Effector CD8-positive, alpha-beta T cell (primary cell): ENCODE measurements at regions not wholly inside any gene's neighbourhood (a gene's known extent, or its start where the extent isn't known, plus 50 kb on each side); places are given as distances from the start of the nearest gene placed in this dataset.

Experiments used
- DNase-seq: peaks from one replicate; lab custom pipeline; 2025; lab: John Stamatoyannopoulos, UW

DNA sequence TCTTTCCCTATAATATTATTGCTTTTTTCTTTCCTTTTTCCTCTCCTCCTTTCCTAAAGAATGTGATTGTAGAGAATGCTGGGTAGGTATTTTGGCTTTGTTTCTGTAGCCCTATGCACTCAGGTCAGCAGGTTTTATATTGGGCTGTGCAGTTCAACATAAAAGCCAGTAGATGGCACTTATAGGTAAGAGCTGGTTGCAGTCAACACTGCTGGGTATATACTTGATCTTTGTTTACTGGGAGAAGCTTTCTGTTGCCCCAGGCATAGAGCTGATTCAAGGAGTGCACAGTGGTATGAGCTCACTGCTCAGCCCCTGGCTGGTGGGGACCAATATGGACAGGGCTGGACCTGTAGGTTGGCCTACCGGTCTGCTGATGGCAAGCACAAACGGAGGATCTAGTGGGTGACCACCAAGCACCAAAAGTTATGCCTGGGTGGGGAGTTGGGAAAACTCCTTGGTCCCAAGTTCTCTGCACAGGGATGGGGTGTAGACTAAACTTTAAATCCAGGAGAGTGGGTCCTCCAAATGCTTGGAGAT lies 378.9 kb downstream of the PMP22 start:
- DNase-seq: no peak

DNA sequence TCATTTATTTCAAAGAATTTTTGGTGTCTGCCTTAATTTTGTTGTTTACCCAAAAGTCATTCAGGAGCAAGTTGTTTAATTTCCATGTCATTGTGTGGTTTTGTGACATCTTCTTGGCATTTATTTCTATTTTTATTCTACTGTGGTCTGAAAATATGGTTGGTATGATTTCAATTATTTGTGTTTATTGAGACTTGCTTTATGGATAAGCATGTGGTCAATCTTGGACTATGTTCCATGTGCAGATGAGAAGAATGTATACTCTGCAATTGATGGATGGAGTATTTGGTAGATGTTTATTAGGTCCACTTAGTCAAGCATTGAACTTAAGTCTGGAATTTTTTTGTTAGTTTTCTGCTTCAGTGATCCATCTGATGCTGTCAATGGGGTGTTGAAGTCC lies 383.0 kb downstream of the PMP22 start:
- DNase-seq: no peak

DNA sequence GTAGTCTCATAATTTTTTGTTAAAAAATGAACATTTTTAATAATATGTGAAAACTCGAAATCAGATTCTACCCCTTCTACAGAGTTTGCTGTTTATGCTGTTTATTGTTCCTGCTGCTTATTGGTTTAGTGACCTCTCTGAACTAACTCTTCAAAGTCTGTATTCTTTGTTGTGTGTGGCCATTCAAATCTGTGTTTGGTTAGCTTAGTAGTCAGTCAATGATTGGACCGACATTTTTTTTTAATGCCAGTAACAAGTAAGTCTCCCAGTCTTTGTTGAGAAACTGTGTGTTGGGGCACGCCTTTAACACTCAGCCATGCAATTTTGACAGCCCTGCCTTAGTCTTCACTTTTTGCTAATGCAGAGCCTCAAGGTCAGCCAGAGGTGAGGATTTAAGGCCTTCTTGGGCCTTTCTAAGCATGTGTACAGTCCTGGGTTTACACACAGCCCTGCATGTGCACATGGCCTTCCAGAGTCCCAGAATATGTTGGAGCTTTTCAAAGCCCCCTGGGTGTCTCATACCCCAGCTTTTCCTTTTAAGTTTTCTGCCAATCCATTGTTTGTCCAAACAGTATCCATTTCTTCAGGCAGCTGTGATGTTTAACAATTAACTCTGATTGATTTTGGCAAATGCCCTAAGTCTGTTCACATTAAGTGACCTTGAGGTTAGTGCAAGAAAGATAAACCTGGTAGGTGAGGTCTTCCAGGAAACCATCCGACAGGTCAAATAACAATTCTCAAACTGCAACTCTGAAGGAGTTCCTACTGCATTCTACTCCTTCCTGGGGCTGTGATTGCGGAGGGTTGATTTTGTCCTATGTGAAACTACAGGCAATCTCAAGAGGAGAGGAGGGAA lies 389.3 kb downstream of the PMP22 start:
- no peak for DNase-seq

DNA sequence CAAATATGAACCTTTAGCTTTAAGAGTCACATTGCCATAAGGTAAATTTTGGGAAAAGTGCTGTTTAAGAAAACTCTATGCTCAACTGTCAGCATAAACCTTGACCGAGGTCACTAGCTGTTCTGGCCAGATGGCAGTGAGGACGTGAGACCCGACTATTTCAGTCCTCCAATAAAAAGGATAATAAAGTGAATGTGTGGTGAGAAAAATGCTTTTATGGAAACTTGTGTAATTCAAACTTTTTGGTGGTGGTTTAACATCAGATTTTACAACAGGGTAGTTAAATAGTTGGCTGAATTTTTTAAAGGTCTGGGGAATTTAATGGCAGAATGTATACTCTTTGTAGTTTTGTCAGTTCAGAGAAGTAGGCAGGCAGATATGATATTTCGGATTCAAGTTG lies 391.1 kb downstream of the PMP22 start:
- DNase-seq: no peak

DNA sequence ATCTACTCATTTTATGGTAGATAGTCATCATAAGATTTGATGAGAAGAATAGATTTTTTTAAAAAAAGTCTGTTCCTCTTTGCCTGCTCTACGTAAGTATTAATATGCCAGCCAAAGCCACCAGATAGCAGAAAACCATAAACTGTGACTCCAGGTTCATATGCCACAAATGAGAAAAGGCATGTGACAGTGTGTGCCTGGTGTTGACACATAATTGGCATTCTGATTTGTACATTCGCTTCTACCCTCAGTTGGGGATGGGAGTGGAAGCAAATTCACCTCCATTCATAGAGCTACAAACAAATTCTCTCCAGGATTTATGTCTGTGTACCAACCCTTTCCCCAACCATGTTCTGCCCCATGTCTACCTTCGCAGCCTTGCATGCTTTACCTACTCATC lies 391.6 kb downstream of the PMP22 start:
- no peak for DNase-seq

DNA sequence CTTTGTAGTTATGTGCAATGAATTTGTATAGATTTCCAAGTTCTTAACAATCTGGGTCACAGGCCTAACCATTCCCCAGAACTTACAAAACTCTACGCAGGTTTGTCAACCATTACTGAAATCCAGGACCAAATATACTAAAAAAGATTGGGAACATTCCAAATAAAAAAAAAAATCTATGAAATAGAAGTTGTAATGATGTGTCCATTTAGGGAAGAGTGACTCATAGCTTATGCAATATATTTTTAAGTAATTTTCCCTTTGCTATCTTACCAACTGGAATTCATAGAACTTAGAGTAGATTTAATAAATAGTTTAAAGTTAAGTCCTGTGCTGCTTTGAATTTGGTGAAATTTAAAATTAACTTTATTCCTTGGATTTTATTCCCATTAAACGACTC lies 393.2 kb downstream of the PMP22 start:
- no peak for DNase-seq

DNA sequence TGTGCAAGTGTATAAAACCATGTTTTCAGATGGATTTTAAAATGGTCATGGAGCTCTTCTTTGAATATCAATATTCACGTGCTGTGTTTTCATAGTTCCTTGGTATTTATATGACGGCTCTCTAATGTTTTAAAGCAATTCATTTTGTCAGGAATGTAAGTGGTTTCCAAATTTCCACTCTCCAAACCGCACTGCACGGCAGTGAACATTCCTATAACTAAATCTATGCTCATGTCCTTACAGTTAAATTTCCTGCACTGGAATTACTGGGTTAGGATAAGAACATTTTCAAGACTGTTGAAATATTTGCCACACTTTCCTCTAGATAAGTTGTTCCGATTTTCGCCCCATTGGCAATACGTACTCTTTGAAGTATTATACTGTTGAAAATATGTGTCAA lies 398.9 kb downstream of the PMP22 start:
- no peak for DNase-seq

DNA sequence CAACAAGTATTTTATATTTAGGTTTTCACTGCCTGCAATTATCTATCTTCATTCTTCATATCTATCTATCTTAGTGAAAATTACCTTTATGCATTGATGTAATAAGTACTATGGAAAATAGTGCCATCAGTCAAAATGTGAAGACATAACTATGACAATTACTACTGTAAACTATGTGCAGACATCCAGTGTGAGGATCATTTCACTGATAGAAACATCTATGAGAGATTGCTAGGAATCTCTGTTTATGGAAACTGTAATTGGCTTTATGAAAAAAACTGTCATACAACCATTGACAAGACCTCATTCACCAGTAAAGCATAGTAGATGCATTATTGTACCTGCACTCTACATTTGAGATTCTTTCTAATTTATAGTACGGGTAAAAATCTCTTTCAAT lies 401.0 kb downstream of the PMP22 start:
- DNase-seq: no peak

DNA sequence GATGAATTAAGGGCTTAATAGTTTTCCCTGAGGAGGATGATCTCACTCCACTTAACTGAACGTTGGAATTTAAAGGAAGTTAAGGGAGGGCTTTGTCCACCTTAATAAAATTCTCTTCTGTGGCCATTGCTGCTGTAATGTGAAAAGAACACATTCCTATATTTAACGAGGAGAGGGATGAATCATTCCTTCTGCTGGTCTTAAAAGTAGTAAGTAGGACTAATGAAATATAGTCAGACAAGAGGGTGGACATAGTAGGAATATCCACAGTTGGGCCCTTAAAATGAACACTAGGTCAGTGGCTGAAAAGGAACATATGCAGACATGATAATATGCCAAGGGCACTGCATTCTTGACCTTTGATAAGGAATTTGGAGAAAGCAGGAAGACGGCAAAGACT lies 405.6 kb downstream of the PMP22 start:
- no peak for DNase-seq

DNA sequence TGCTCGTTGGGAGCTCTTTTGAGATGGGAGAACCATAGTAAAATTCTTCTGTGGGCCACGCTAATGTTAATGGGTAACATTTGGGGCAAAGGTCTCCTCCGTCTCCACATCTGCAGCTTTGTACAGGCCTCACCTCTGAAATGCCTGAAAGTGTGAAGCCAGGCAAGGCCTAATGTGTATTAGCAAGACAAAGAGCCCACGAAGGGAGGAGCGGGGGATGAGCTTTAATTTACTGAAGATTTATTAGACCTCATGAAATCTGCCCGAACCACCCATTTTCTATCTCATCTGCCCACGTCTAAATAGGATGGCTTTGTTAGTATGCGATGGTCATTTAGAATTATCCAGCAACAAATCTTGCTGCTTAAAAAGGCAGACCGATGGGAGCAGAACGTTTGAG lies 408.9 kb downstream of the PMP22 start:
- no peak for DNase-seq

DNA sequence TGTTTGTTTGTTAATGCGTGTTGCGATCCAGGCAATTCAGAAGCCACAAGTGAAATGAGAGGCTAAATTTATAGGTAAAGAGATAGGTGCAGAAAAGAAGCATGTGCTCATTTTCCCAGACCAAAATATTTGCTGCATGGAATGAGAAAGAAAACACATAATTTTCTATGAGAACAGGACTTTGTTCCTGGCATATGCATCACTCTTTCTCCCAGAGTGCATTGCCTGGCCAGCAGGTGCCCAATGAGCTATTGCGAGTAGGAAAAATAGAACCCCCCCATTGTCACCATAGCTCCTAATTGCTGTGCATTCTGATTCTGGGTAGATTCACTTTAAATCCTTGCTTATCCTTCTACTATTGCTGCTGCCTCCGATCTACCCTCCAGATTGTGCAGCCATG lies 410.4 kb downstream of the PMP22 start:
- DNase-seq: no peak

DNA sequence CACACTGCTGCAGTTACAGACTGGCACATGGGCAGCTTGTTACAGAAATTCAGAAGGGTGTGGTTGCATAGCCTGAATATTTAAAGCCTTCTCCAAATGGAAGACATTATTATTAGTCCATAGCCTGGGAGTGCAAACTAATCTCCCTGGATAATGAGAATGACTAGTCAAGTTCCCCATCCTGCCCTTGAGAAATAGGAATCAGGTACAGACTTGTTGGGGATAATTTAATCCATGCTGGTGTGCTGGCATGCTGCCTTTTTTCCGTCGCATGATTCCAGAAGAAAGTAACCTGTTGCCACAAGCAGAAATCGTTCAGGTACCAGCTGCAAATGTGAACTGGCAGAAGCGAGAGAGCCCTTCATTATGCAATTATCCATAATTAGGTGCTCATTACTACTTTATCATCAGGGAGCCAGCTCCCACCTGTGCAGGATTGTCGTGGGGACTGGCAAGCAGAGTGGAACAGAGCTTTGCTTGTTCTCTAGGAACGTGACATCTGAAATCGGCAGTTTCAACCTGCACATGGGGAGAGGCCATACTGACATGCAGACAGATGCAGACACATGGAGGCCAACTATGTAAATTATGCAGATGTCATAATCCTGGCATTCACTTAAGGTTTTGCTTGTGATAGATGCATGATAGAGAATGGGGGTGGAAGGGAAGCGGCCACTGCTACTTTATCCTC lies 419.4 kb downstream of the PMP22 start:
- no peak for DNase-seq

DNA sequence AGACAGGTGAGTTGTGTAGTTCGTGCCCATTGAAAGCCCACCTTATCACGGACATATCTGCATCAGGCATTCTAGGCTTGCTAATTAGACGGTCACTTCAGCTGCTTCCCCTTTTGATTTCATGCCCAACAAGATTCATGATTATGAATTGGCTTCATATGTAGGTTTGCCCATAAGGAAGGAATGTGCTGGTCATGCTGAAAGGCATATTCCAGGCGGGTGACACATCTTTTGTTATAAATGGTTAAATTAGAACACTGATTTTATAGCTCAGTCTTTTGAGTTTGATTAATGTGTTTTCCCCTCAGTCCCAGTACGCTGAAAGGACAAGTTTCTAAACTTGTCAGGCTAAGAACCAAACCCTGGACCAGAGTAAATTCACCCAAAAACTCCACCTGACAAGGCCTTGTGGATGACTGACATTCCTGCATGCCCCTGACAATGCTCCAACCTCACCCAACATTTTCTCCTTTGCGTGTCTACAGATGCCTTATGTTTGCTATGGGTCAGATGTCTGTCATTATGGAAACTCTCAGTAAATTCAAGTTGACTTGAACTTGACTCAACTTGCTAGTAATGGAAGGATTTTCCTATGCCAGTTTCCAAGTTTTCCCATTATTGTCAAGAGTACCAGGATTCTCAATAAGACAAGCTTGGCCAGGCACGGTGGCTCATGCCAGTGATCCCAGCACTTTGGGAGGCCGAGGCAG lies 421.9 kb downstream of the PMP22 start:
- no peak for DNase-seq

DNA sequence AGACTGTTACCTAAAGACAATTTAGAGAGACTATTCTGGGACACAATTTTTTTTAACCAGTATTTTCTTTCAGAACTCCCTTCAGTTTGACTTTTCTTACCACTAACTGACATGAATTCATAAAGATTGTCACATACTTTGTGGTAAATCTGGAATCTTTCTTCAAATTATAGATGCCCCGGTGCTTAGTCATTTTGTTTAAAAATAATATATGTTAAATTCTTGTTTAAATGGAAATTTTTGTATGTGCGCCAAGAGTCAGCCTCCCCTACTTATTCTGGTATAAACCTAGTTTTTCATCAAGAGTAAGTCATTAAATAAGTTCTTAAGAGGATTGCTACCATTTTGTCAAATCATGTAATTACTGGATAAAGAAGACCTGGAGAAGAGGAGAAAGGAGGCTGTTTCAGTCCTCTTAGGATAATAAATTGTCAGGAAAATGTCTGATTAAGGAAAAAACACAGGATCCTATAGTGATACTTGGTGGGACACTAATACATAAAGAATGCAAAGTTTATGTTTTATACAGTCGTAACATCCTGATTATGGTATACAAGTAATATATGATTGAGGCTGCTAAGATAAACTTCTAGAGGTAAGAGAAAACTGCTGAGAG lies 424.4 kb downstream of the PMP22 start:
- DNase-seq: no peak

DNA sequence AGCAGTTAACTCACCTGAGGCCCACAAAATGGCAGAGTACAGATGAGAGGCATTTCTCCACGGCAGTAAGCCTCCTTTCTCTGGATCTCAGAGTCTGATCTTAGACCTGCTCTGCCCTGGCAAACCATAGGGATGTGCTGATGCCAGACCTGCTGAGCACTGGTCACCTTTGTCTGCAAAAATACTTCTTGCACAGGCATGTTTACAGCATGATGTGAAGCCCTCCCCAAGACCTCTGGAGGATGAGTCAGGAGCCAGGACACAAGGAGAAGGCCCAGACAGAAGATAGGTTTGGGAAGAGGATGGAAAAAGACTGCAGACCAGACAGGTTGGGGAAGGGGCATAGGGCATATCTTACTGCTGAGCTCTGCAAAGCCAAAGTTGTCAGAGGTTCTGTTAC lies 426.6 kb downstream of the PMP22 start:
- no peak for DNase-seq

DNA sequence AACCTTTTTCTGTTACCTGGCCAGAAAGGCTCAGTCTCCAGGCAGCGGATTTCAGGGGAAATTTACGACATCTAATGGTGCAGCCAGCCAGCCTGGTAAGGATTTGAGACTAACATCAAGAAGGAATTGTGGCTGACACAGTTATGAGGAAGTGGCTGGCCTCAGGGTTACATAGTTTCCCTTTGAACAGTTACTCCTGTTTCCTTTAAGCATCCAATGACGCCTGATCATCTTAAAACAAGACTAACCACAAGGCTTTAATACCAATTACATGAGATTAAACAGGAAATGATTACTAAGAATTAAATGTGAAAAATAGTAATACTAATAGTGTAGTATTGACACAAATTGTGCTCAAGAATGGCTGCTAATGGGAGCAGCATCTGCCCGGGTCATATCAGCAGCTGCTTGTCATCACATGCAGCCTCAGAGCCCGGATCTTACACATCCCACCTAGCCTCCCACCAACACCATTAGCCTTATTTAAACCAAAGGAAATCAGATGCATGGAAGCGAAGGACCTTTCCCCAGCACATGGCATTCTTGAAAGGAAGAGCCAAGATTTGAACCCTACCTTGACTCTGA lies 431.8 kb downstream of the PMP22 start:
- DNase-seq: no peak

DNA sequence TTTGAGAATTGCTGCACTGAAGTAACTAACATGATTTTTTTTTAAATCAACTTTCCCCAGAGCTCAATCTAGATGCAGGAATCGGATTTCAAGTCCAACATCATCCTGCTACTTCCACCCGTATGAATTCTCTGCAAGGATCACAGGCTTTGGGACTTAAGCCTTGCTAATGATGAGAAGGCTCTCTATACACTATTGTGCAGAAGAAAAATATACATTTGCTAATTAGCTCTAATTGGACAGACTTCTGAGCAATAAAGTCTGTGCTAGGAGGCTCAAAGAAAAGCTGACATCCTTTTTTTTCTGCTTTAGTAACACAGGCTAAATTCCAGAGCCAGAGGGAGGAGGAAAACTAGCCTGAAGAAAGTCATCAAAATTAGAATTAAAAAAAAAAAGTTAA lies 433.6 kb downstream of the PMP22 start:
- DNase-seq: no peak

DNA sequence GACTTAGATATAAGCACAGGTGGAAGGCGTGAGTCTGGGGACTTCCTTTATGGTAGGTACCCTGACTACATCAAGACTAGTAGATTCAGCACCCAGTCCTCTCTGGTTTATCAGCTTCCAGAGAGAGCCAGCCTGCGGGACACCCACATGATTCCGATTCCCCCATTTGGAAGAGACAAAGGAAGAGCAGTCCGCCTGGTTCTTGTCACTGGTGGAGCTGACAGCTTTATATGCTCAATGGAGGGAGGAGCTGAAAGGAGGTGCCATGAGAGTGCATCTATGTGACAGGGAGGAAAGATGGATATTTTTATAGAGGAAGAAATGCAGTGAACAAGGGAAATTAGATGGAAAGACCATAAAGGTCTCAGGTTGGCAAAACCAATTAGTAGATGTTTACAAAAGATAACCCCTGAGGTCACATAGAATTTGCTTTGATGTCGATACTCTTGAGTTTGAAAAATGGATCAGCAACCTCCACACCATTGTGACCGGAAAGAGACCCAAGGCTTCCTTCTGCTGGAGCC lies 437.7 kb downstream of the PMP22 start:
- DNase-seq: no peak

DNA sequence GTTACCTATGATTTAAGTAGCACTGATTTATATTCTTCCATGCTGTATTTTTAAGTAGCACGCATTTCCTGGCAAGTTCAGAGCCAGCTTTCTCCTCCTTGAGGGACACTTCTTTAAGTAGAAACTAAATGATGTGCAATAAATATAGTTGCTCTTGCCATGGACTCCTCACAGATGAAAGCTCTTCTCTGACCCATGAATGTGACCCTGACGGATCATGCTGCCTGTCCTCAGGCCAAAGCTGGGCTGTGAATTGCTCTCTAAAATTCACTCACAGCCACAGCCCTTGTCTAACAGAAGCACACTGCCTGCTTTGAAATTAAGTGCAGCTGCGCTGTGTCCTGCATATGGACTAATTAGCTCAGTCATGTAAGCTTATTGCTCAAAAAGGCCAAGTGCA lies 438.8 kb downstream of the PMP22 start:
- DNase-seq: no peak

DNA sequence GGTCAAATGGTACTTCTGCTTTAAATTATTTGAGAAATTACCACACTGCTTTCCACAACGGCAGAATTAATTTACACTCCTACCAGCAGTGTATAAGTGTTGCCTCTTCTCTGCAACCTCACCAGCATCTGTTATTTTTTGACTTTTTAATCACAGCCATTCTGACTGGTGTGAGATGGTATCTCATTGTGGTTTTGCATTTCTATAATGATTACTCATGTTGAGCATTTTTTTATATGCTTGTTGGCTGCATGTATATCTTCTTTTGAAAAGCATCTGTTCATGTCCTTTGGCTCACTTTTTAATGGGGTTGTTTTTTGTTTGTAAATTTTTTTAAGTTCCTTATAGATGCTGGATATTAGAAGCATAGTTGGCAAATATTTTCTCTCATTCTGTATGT lies 446.7 kb downstream of the PMP22 start:
- DNase-seq: no peak

DNA sequence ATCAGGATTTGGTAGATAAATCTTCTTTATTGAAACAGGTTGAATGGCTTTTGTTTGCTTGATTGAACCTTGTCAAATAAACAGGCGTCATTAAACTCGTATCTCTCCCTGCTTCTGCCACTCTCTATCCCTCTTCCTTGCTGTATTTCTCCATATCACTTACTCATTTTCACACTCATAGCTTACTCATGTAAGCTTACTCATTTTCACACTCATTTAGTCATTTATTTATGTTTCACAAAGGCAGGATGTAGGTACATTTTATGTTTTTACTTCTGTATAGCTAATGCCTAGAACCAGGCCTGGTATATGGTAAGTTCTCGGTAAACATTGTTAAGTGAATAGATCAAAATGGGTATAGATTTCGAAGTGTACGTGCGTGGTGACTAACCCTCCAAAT lies 450.0 kb downstream of the PMP22 start:
- DNase-seq: no peak
